SK-N-SH (cell line): ENCODE measurements at regions not wholly inside any gene's neighbourhood (a gene's known extent, or its start where the extent isn't known, plus 50 kb on each side); places are given as distances from the start of the nearest gene placed in this dataset.

Source experiments
- CTCF ChIA-PET: fragments of 300-600, 350-600 bp; formaldehyde crosslinking; extraction: SDS; loops from one replicate; lab custom pipeline; 2021; lab: Yijun Ruan, JAX
- POLR2A ChIA-PET: fragments of 350-600 bp; sonication (Branson Sonifier 250); formaldehyde crosslinking; extraction: SDS; loops from one replicate; lab custom pipeline; 2020; ENCODE audit warnings: antibody characterized with exemption, inconsistent platforms; lab: Yijun Ruan, JAX
- DNase-seq: peaks from one replicate; pipeline ENCODE4 v3.0.0; 2012
- H2AFZ ChIP-seq: fragments of 200-600 bp; sonication (generic); 2 replicates; pipeline ENCODE4 v1.8.1; 2016; ENCODE audit warnings: antibody characterized with exemption, mild to moderate bottlenecking, low read depth
- H3F3A ChIP-seq: fragments of 200-600 bp; sonication (generic); replicated peaks from 2 replicates; pipeline ENCODE3; 2016; ENCODE audit warnings: antibody characterized with exemption, mild to moderate bottlenecking; ENCODE audit not compliant: insufficient read depth
- H3K27ac ChIP-seq, 2 experiments: fragments of 200-500 bp in 1 of 2; fragments of 200-600 bp in 1 of 2; sonication (Bioruptor generic) in 1 of 2; sonication (generic), shearing (Covaris generic) in 1 of 2; 2 replicates each; pipeline versions ENCODE4 v1.5.1 to v1.6.1; 2014 to 2016; ENCODE audit warnings: low read depth in 2 of 2, inconsistent platforms in 1 of 2, low read length in 1 of 2, mild to moderate bottlenecking in 1 of 2, mixed read lengths in 1 of 2
- H3K27me3 ChIP-seq: fragments of 200-600 bp; sonication (generic), shearing (Covaris generic); 2 replicates; pipeline ENCODE4 v1.6.1; 2016; ENCODE audit warnings: mixed run types; ENCODE audit not compliant: insufficient read depth
- H3K36me3 ChIP-seq, 2 experiments: fragments of 200-500 bp in 1 of 2; fragments of 200-600 bp in 1 of 2; sonication (Bioruptor generic) in 1 of 2; sonication (generic) in 1 of 2; replicated peaks in 1 of 2; 2 replicates each; pipeline versions ENCODE3 to v1.5.1; 2014 to 2016; ENCODE audit warnings: low read length in 1 of 2, mild to moderate bottlenecking in 1 of 2; ENCODE audit not compliant: insufficient read depth in 2 of 2, control insufficient read depth in 1 of 2
- H3K4me1 ChIP-seq, 2 experiments: fragments of 200-500 bp in 1 of 2; fragments of 200-600 bp in 1 of 2; sonication (Bioruptor generic) in 1 of 2; sonication (generic), shearing (Covaris generic) in 1 of 2; 2 replicates each; pipeline versions ENCODE4 v1.5.1 to v1.6.1; 2014 to 2016; ENCODE audit warnings: low read depth in 1 of 2, low read length in 1 of 2, mixed run types in 1 of 2; ENCODE audit not compliant: insufficient read depth in 2 of 2, control insufficient read depth in 1 of 2
- H3K4me2 ChIP-seq: fragments of 200-600 bp; sonication (generic), shearing (Covaris generic); 2 replicates; pipeline ENCODE4 v1.6.1; 2017; ENCODE audit warnings: mixed run types
- H3K4me3 ChIP-seq, 2 experiments: fragments of 200-500 bp in 1 of 2; fragments of 200-600 bp in 1 of 2; sonication (Bioruptor generic) in 1 of 2; sonication (generic), shearing (Covaris generic) in 1 of 2; 2 replicates each; pipeline versions ENCODE4 v1.5.1 to v1.8.1; 2014 to 2016; ENCODE audit warnings: low read depth in 2 of 2, inconsistent platforms in 1 of 2, low read length in 1 of 2, mild to moderate bottlenecking in 1 of 2, mixed read lengths in 1 of 2, moderate library complexity in 1 of 2
- H3K79me2 ChIP-seq: fragments of 200-600 bp; sonication (generic); 2 replicates; pipeline ENCODE4 v1.8.1; 2017; ENCODE audit warnings: mild to moderate bottlenecking; ENCODE audit not compliant: insufficient read depth
- H3K9ac ChIP-seq: fragments of 200-600 bp; sonication (generic); 2 replicates; pipeline ENCODE4 v1.6.1; 2017; ENCODE audit warnings: mixed run types
- H3K9me2 ChIP-seq: fragments of 200-600 bp; sonication (generic); 2 replicates; pipeline ENCODE4 v1.6.1; 2017; ENCODE audit warnings: mixed run types
- H3K9me3 ChIP-seq: fragments of 200-600 bp; sonication (generic); 2 replicates; pipeline ENCODE4 v1.6.1; 2017; ENCODE audit warnings: mixed run types, mild to moderate bottlenecking, moderate library complexity
- H4K20me1 ChIP-seq: fragments of 200-600 bp; sonication (generic); 2 replicates; pipeline ENCODE4 v1.6.1; 2017; ENCODE audit warnings: mild to moderate bottlenecking, mixed run types; ENCODE audit not compliant: insufficient read depth
- ELF1 ChIP-seq: IDR thresholded peaks from 2 replicates; pipeline ENCODE4 v1.4.0; 2012
- EP300 ChIP-seq, 2 experiments: IDR thresholded peaks; 2 replicates each; pipeline versions ENCODE4 v1.4.0 to v1.6.1; 2012; ENCODE audit warnings: borderline replicate concordance in 1 of 2, low read depth in 1 of 2, low read length in 1 of 2
- FOSL2 ChIP-seq: IDR thresholded peaks from 2 replicates; pipeline ENCODE4 v1.4.0; 2012; ENCODE audit warnings: low read depth, mild to moderate bottlenecking, moderate library complexity, borderline replicate concordance
- FOXM1 ChIP-seq: IDR thresholded peaks from 2 replicates; pipeline ENCODE4 v1.4.0; 2012; ENCODE audit warnings: low read depth, mild to moderate bottlenecking
- MXI1 ChIP-seq: IDR thresholded peaks from 2 replicates; pipeline ENCODE4 v1.6.1; 2012; ENCODE audit warnings: mild to moderate bottlenecking, low read depth, low read length, improper control_type of control experiment
- NFIC ChIP-seq: IDR thresholded peaks from 2 replicates; pipeline ENCODE4 v1.4.0; 2012; ENCODE audit warnings: borderline replicate concordance
- NRF1 ChIP-seq: IDR thresholded peaks from 2 replicates; pipeline ENCODE4 v1.6.1; 2012; ENCODE audit warnings: low read depth, mild to moderate bottlenecking, low read length
- POLR2AphosphoS5 ChIP-seq: IDR thresholded peaks from 2 replicates; pipeline ENCODE4 v1.6.1; 2012; ENCODE audit warnings: low read depth, low read length
- RCOR1 ChIP-seq: fragments of 150-350 bp; IDR thresholded peaks from 2 replicates; pipeline ENCODE4 v1.6.1; 2017; ENCODE audit warnings: antibody characterized with exemption, low read length
- RFX5 ChIP-seq: IDR thresholded peaks from 2 replicates; pipeline ENCODE4 v1.6.1; 2012; ENCODE audit warnings: mild to moderate bottlenecking, improper control_type of control experiment, low read length
- RXRA ChIP-seq: IDR thresholded peaks from 2 replicates; pipeline ENCODE4 v1.4.0; 2012; ENCODE audit warnings: low read depth, mild to moderate bottlenecking, borderline replicate concordance
- SIN3A ChIP-seq: IDR thresholded peaks from 2 replicates; pipeline ENCODE4 v1.6.1; 2012; ENCODE audit warnings: low read depth, mild to moderate bottlenecking, low read length, moderate library complexity, borderline replicate concordance
- YY1 ChIP-seq: IDR thresholded peaks from 2 replicates; pipeline ENCODE4 v1.4.0; 2012; ENCODE audit warnings: low read depth, mild to moderate bottlenecking
- WGBS: methylation state at CpG from one replicate; pipeline ENCODE4 v1.1.6; 2017; ENCODE audit warnings: low lambda C conversion rate; 5-methylcytosine and 5-hydroxymethylcytosine counted together
- TF ChIP-seq, protein P1 (sequence below): fragments of 200-600 bp; sonication (generic); IDR thresholded peaks from 2 replicates; pipeline ENCODE4 v1.6.1; 2017; ENCODE audit warnings: antibody characterized with exemption, mild to moderate bottlenecking, moderate library complexity
- TF ChIP-seq, protein P2 (sequence below): fragments of 150-350 bp; IDR thresholded peaks from 2 replicates; pipeline ENCODE4 v1.6.1; 2017; ENCODE audit warnings: antibody characterized with exemption, low read length, low read depth, borderline replicate concordance
- TF ChIP-seq, protein P3 (sequence below): IDR thresholded peaks from 2 replicates; pipeline ENCODE4 v1.4.0; 2012; ENCODE audit warnings: low read depth
- TF ChIP-seq, protein P4 (sequence below): IDR thresholded peaks from 2 replicates; pipeline ENCODE4 v1.6.1; 2012; ENCODE audit warnings: mild to moderate bottlenecking, low read depth, low read length, moderate library complexity
- TF ChIP-seq, protein P5 (sequence below): IDR thresholded peaks from 2 replicates; pipeline ENCODE4; 2012
- TF ChIP-seq, protein P6 (sequence below): IDR thresholded peaks from 2 replicates; pipeline ENCODE4 v1.4.0; 2012; ENCODE audit warnings: low read depth, borderline replicate concordance

DNA sequence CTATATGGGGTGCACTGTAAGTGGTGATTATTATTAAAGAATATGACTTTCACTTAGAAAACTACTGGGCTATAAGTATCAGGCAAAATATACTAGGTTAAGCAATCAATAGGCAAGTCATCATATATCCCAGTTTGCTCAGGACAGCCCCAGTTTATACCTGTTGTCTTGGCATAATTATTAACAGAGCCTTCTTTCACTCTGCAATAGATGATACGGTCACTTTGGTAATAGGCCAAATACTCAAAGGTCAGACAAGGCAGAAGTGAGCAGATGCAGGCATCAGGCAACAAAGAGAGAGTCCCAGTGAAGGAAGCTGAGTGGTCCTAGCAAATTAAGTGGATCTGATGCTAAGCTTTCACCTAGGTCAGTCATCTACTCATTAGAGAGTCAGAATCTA, 599.9 kb downstream of the LMO4 start:
- Histone ChIP-seq H3K27me3 (no peaks in the 10 kb centered on the region), H2AFZ (no peak overlapping the region), H3K9me2 (no peaks in the 10 kb centered on the region), H3K4me3 (no peak overlapping the region), H3K9ac (no peak overlapping the region), H3K4me2 (no peak overlapping the region), H3F3A (no peaks in the 10 kb centered on the region), H3K4me1 (no peaks in the 10 kb centered on the region; a peak in 2 of 4 replicates), H3K79me2 (no peaks in the 10 kb centered on the region), H4K20me1 (no peaks in the 10 kb centered on the region), H3K9me3 (peaks cover 8% of the 10 kb centered on the region; the same call in 1 of the 2 replicates), H3K27ac (no peak overlapping the region), H3K36me3 (no peaks in the 10 kb centered on the region)
- TF ChIP-seq NRF1 = no peak
- TF ChIP-seq FOXM1 = no peak
- TF ChIP-seq NFIC = no peak
- no peak for TF ChIP-seq POLR2AphosphoS5
- ChIA-PET POLR2A (no interaction called here), CTCF (no interaction called here)
- WGBS = 29% methylated on average over 1 of the region's 1 CpG
- DNase-seq = no peak

DNA sequence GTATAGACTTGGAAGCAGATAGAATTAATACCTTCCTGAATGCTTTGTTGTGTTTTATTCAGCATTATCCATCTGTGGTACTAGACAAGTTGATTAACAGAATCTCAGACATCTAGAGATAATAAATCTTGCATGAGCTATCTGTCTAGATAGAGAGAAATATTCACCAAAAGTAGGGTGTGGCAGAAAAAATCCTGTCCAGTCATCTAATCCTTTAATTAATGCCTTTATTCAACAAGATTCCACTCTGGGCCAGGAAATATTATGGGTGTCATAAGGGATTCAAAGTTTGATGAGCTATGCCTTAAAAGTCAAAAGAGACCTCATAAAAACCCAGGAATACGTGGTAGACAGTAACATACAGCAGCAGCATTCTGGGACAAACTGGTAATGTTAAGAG, 601.2 kb downstream of the LMO4 start:
- POLR2A ChIA-PET = no interaction called here
- Histone ChIP-seq H3K36me3 (no peaks in the 10 kb centered on the region), H4K20me1 (no peaks in the 10 kb centered on the region), H3K4me2 (no peak overlapping the region), H3K4me3 (no peak overlapping the region), H3K4me1 (no peaks in the 10 kb centered on the region; a peak in 2 of 4 replicates), H3F3A (no peaks in the 10 kb centered on the region), H3K9ac (no peak overlapping the region), H3K27ac (no peak overlapping the region), H3K9me2 (no peaks in the 10 kb centered on the region), H3K9me3 (peaks cover 8% of the 10 kb centered on the region; the same call in 1 of the 2 replicates), H3K27me3 (no peaks in the 10 kb centered on the region), H2AFZ (no peak overlapping the region), H3K79me2 (no peaks in the 10 kb centered on the region)
- CTCF ChIA-PET = interaction anchor here (0.7 kb wide), 1 partner anchor 36 kb away, joined by 3 read pairs; no protein-coding TSS in a partner anchor
- no peak for DNase-seq
- WGBS = 46% methylated on average over 1 of the region's 1 CpG
- TF ChIP-seq MXI1 = no peak
- TF ChIP-seq, protein P1, sequence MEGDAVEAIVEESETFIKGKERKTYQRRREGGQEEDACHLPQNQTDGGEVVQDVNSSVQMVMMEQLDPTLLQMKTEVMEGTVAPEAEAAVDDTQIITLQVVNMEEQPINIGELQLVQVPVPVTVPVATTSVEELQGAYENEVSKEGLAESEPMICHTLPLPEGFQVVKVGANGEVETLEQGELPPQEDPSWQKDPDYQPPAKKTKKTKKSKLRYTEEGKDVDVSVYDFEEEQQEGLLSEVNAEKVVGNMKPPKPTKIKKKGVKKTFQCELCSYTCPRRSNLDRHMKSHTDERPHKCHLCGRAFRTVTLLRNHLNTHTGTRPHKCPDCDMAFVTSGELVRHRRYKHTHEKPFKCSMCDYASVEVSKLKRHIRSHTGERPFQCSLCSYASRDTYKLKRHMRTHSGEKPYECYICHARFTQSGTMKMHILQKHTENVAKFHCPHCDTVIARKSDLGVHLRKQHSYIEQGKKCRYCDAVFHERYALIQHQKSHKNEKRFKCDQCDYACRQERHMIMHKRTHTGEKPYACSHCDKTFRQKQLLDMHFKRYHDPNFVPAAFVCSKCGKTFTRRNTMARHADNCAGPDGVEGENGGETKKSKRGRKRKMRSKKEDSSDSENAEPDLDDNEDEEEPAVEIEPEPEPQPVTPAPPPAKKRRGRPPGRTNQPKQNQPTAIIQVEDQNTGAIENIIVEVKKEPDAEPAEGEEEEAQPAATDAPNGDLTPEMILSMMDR = no peak
- TF ChIP-seq RCOR1 = no peak
- TF ChIP-seq, protein P2, sequence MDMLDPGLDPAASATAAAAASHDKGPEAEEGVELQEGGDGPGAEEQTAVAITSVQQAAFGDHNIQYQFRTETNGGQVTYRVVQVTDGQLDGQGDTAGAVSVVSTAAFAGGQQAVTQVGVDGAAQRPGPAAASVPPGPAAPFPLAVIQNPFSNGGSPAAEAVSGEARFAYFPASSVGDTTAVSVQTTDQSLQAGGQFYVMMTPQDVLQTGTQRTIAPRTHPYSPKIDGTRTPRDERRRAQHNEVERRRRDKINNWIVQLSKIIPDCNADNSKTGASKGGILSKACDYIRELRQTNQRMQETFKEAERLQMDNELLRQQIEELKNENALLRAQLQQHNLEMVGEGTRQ = no peak
- TF ChIP-seq RXRA = no peak
- no peak for TF ChIP-seq EP300 (IDR thresholded peaks at IDR 0.05; ENCODE audit: borderline replicate concordance in 1 of 2, low read depth in 1 of 2, low read length in 1 of 2)
- TF ChIP-seq, protein P3, sequence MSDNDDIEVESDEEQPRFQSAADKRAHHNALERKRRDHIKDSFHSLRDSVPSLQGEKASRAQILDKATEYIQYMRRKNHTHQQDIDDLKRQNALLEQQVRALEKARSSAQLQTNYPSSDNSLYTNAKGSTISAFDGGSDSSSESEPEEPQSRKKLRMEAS = no peak
- TF ChIP-seq FOXM1 = no peak
- TF ChIP-seq YY1 = no peak
- TF ChIP-seq FOSL2 = no peak
- no peak for TF ChIP-seq ELF1
- TF ChIP-seq RFX5 = no peak
- TF ChIP-seq, protein P4, sequence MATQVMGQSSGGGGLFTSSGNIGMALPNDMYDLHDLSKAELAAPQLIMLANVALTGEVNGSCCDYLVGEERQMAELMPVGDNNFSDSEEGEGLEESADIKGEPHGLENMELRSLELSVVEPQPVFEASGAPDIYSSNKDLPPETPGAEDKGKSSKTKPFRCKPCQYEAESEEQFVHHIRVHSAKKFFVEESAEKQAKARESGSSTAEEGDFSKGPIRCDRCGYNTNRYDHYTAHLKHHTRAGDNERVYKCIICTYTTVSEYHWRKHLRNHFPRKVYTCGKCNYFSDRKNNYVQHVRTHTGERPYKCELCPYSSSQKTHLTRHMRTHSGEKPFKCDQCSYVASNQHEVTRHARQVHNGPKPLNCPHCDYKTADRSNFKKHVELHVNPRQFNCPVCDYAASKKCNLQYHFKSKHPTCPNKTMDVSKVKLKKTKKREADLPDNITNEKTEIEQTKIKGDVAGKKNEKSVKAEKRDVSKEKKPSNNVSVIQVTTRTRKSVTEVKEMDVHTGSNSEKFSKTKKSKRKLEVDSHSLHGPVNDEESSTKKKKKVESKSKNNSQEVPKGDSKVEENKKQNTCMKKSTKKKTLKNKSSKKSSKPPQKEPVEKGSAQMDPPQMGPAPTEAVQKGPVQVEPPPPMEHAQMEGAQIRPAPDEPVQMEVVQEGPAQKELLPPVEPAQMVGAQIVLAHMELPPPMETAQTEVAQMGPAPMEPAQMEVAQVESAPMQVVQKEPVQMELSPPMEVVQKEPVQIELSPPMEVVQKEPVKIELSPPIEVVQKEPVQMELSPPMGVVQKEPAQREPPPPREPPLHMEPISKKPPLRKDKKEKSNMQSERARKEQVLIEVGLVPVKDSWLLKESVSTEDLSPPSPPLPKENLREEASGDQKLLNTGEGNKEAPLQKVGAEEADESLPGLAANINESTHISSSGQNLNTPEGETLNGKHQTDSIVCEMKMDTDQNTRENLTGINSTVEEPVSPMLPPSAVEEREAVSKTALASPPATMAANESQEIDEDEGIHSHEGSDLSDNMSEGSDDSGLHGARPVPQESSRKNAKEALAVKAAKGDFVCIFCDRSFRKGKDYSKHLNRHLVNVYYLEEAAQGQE = no peak
- TF ChIP-seq, protein P5, sequence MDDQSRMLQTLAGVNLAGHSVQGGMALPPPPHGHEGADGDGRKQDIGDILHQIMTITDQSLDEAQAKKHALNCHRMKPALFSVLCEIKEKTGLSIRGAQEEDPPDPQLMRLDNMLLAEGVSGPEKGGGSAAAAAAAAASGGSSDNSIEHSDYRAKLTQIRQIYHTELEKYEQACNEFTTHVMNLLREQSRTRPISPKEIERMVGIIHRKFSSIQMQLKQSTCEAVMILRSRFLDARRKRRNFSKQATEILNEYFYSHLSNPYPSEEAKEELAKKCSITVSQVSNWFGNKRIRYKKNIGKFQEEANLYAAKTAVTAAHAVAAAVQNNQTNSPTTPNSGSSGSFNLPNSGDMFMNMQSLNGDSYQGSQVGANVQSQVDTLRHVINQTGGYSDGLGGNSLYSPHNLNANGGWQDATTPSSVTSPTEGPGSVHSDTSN = no peak
- TF ChIP-seq, protein P6, sequence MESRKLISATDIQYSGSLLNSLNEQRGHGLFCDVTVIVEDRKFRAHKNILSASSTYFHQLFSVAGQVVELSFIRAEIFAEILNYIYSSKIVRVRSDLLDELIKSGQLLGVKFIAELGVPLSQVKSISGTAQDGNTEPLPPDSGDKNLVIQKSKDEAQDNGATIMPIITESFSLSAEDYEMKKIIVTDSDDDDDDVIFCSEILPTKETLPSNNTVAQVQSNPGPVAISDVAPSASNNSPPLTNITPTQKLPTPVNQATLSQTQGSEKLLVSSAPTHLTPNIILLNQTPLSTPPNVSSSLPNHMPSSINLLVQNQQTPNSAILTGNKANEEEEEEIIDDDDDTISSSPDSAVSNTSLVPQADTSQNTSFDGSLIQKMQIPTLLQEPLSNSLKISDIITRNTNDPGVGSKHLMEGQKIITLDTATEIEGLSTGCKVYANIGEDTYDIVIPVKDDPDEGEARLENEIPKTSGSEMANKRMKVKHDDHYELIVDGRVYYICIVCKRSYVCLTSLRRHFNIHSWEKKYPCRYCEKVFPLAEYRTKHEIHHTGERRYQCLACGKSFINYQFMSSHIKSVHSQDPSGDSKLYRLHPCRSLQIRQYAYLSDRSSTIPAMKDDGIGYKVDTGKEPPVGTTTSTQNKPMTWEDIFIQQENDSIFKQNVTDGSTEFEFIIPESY = no peak
- TF ChIP-seq SIN3A = no peak
